Panc1 (cell line): ENCODE measurements at regions not wholly inside any gene's neighbourhood (a gene's known extent, or its start where the extent isn't known, plus 50 kb on each side); places are given as distances from the start of the nearest gene placed in this dataset.

Experiments
- CTCF ChIP-seq: fragments of 450-650 bp; IDR thresholded peaks from 2 replicates; pipeline ENCODE4 v1.5.1; 2017; ENCODE audit warnings: mild to moderate bottlenecking
- POLR2AphosphoS5 ChIP-seq: IDR thresholded peaks from 2 replicates; pipeline ENCODE4 v1.6.1; 2012; ENCODE audit warnings: mild to moderate bottlenecking, low read depth, low read length, moderate library complexity
- SIN3A ChIP-seq: IDR thresholded peaks from 2 replicates; pipeline ENCODE4 v1.6.1; 2012; ENCODE audit warnings: low read depth, mild to moderate bottlenecking, low read length, moderate library complexity, borderline replicate concordance; ENCODE audit not compliant: insufficient read depth

- TF ChIP-seq POLR2AphosphoS5 (no peak), CTCF (no peak), SIN3A (no peak)
Observed at GRCh38 chr10:8133146-8133545, 78.7 kb downstream of the GATA3 start.
